HEK293 (cell line): ENCODE measurements at regions not wholly inside any gene's neighbourhood (a gene's known extent, or its start where the extent isn't known, plus 50 kb on each side); places are given as distances from the start of the nearest gene placed in this dataset.

Experiments used
- CTCF ChIA-PET: fragments of 350-600 bp; formaldehyde crosslinking; extraction: SDS; loops from one replicate; lab custom pipeline; 2021; ENCODE audit warnings: antibody characterized with exemption; lab: Yijun Ruan, JAX
- POLR2A ChIA-PET: fragments of 300-600 bp; formaldehyde crosslinking; extraction: SDS; loops from one replicate; lab custom pipeline; 2020; ENCODE audit warnings: antibody characterized with exemption, inconsistent platforms; lab: Yijun Ruan, JAX
- H3K27ac ChIP-seq: fragments of 200-500 bp; sonication (Bioruptor generic); 2 replicates; pipeline ENCODE4 v1.5.1; 2014; ENCODE audit warnings: low read depth, low read length, control low read depth, inconsistent platforms; ENCODE audit errors: extremely low read depth
- H3K36me3 ChIP-seq, 2 experiments: fragments of 200-500 bp in 1 of 2; sonication (Bioruptor generic) in 1 of 2; 1 replicate in 1 of 2; 2 replicates in 1 of 2; pipeline ENCODE4 v1.5.1; 2014 to 2017; ENCODE audit warnings: inconsistent platforms in 2 of 2, low read length in 2 of 2; ENCODE audit not compliant: control insufficient read depth in 2 of 2, insufficient read depth in 1 of 2
- H3K4me1 ChIP-seq: fragments of 200-500 bp; sonication (Bioruptor generic); 2 replicates; pipeline ENCODE4 v1.5.1; 2014; ENCODE audit warnings: mild to moderate bottlenecking, low read length, inconsistent platforms; ENCODE audit not compliant: control insufficient read depth, insufficient read depth
- H3K4me3 ChIP-seq: 2 replicates; pipeline ENCODE4 v1.5.1; 2011; ENCODE audit warnings: low read depth, mild to moderate bottlenecking, control low read depth, low read length, moderate library complexity
- H3K9me3 ChIP-seq: fragments of 200-500 bp; sonication (Bioruptor generic); 2 replicates; pipeline ENCODE4 v1.5.1; 2014; ENCODE audit warnings: low read depth, low read length, inconsistent platforms; ENCODE audit not compliant: control insufficient read depth, insufficient read depth
- ELK4 ChIP-seq: IDR thresholded peaks from 2 replicates; pipeline ENCODE4 v1.6.1; 2011; ENCODE audit warnings: mild to moderate bottlenecking, low read depth, low read length, borderline replicate concordance
- HOXD13 ChIP-seq: sonication (generic); formaldehyde crosslinking; IDR thresholded peaks from 2 replicates; pipeline ENCODE4 v1.8.0; 2022; ENCODE audit warnings: missing genetic modification reagents, borderline replicate concordance
- IKZF3 ChIP-seq: fragments of 450-650 bp; IDR thresholded peaks from 2 replicates; pipeline ENCODE4 v1.5.0; 2018; ENCODE audit warnings: missing biosample characterization, mild to moderate bottlenecking, missing genetic modification characterization, moderate library complexity
- KLF1 ChIP-seq: fragments of 450-650 bp; formaldehyde crosslinking; IDR thresholded peaks from 2 replicates; pipeline ENCODE4 v1.5.1; 2016; ENCODE audit warnings: missing biosample characterization, missing genetic modification characterization
- MYNN ChIP-seq: fragments of 450-650 bp; formaldehyde crosslinking; IDR thresholded peaks from 2 replicates; pipeline ENCODE4 v1.5.1; 2016; ENCODE audit warnings: missing biosample characterization, missing genetic modification characterization, borderline replicate concordance
- MZF1 ChIP-seq: fragments of 450-650 bp; formaldehyde crosslinking; IDR thresholded peaks from 2 replicates; pipeline ENCODE4 v1.5.1; 2017; ENCODE audit warnings: missing biosample characterization, missing genetic modification characterization, borderline replicate concordance
- PRDM1 ChIP-seq: fragments of 450-650 bp; formaldehyde crosslinking; IDR thresholded peaks from 2 replicates; pipeline ENCODE4; 2016; ENCODE audit warnings: missing biosample characterization, missing genetic modification characterization
- PRDM6 ChIP-seq: fragments of 450-650 bp; formaldehyde crosslinking; IDR thresholded peaks from 2 replicates; pipeline ENCODE4 v1.5.1; 2017; ENCODE audit warnings: missing biosample characterization, missing genetic modification characterization
- SP7 ChIP-seq: fragments of 450-650 bp; formaldehyde crosslinking; IDR thresholded peaks from 2 replicates; pipeline ENCODE4 v1.5.1; 2016; ENCODE audit warnings: missing biosample characterization, missing genetic modification characterization
- ZNF10 ChIP-seq: fragments of 450-650 bp; formaldehyde crosslinking; IDR thresholded peaks from 2 replicates; pipeline ENCODE4 v1.5.1; 2017; ENCODE audit warnings: missing biosample characterization, missing genetic modification characterization
- ZNF175 ChIP-seq: fragments of 450-650 bp; formaldehyde crosslinking; IDR thresholded peaks from 2 replicates; pipeline ENCODE4 v1.5.1; 2016; ENCODE audit warnings: missing biosample characterization, missing genetic modification characterization
- ZNF366 ChIP-seq: fragments of 450-650 bp; formaldehyde crosslinking; conservative IDR thresholded peaks from 2 replicates; pipeline ENCODE4 v1.5.1; 2016; ENCODE audit warnings: missing biosample characterization, missing genetic modification characterization
- ZNF423 ChIP-seq: fragments of 450-650 bp; formaldehyde crosslinking; IDR thresholded peaks from 2 replicates; pipeline ENCODE4 v1.5.1; 2016; ENCODE audit warnings: missing biosample characterization, missing genetic modification characterization
- ZNF48 ChIP-seq: fragments of 450-650 bp; formaldehyde crosslinking; IDR thresholded peaks from 2 replicates; pipeline ENCODE4 v1.5.1; 2016; ENCODE audit warnings: missing biosample characterization, missing genetic modification characterization
- ZNF571 ChIP-seq: fragments of 450-650 bp; formaldehyde crosslinking; IDR thresholded peaks from 2 replicates; pipeline ENCODE4 v1.5.0; 2017; ENCODE audit warnings: missing biosample characterization, missing genetic modification characterization
- ZNF596 ChIP-seq: fragments of 450-650 bp; IDR thresholded peaks from 2 replicates; pipeline ENCODE4 v1.5.0; 2018; ENCODE audit warnings: missing biosample characterization, mild to moderate bottlenecking, missing genetic modification characterization, moderate library complexity
- ZNF707 ChIP-seq: fragments of 450-650 bp; formaldehyde crosslinking; IDR thresholded peaks from 2 replicates; pipeline ENCODE4 v1.5.1; 2016; ENCODE audit warnings: missing biosample characterization, missing genetic modification characterization
- ZNF777 ChIP-seq: fragments of 450-650 bp; formaldehyde crosslinking; IDR thresholded peaks from 2 replicates; pipeline ENCODE4 v1.5.1; 2017; ENCODE audit warnings: missing biosample characterization, missing genetic modification characterization, borderline replicate concordance
- ZNF791 ChIP-seq: fragments of 450-650 bp; formaldehyde crosslinking; IDR thresholded peaks from 2 replicates; pipeline ENCODE4 v1.5.1; 2016; ENCODE audit warnings: missing biosample characterization, missing genetic modification characterization
- ZNF792 ChIP-seq: fragments of 450-650 bp; formaldehyde crosslinking; IDR thresholded peaks from 2 replicates; pipeline ENCODE4 v1.5.1; 2016; ENCODE audit warnings: missing biosample characterization, missing genetic modification characterization
- TF ChIP-seq, protein P1 (sequence below): fragments of 450-650 bp; formaldehyde crosslinking; IDR thresholded peaks from 2 replicates; pipeline ENCODE4 v1.5.1; 2016; ENCODE audit warnings: missing biosample characterization, missing genetic modification characterization
- TF ChIP-seq, protein P2 (sequence below): fragments of 450-650 bp; formaldehyde crosslinking; IDR thresholded peaks from 2 replicates; pipeline ENCODE4 v1.5.1; 2017; ENCODE audit warnings: missing biosample characterization, missing genetic modification characterization

GRCh38 chr3:109819734-109820133 is 482.4 kb upstream of the DPPA4 start:
- Histone ChIP-seq H3K27ac (no peak overlapping the region), H3K4me3 (no peak overlapping the region), H3K9me3 (no peaks in the 10 kb centered on the region), H3K36me3 (no peaks in the 10 kb centered on the region), H3K4me1 (no peaks in the 10 kb centered on the region)
- ChIA-PET POLR2A (no interaction called here), CTCF (no interaction called here)
- TF ChIP-seq ZNF423 (tag by site-specific recombination) = no peak
- TF ChIP-seq ZNF596 (tag by site-specific recombination) = no peak
- TF ChIP-seq ZNF777 (tag by site-specific recombination) = no peak
- no peak for TF ChIP-seq PRDM1
- TF ChIP-seq, protein P1, sequence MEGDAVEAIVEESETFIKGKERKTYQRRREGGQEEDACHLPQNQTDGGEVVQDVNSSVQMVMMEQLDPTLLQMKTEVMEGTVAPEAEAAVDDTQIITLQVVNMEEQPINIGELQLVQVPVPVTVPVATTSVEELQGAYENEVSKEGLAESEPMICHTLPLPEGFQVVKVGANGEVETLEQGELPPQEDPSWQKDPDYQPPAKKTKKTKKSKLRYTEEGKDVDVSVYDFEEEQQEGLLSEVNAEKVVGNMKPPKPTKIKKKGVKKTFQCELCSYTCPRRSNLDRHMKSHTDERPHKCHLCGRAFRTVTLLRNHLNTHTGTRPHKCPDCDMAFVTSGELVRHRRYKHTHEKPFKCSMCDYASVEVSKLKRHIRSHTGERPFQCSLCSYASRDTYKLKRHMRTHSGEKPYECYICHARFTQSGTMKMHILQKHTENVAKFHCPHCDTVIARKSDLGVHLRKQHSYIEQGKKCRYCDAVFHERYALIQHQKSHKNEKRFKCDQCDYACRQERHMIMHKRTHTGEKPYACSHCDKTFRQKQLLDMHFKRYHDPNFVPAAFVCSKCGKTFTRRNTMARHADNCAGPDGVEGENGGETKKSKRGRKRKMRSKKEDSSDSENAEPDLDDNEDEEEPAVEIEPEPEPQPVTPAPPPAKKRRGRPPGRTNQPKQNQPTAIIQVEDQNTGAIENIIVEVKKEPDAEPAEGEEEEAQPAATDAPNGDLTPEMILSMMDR (tag by site-specific recombination) = no peak
- no peak for TF ChIP-seq MZF1
- TF ChIP-seq ZNF366 (tag by site-specific recombination) = no peak
- TF ChIP-seq ZNF10 (tag by site-specific recombination) = no peak
- no peak for TF ChIP-seq PRDM6 (tag by site-specific recombination)
- TF ChIP-seq ZNF48 = no peak
- TF ChIP-seq ZNF571 = no peak
- no peak for TF ChIP-seq ZNF792 (tag by site-specific recombination)
- TF ChIP-seq, protein P2, sequence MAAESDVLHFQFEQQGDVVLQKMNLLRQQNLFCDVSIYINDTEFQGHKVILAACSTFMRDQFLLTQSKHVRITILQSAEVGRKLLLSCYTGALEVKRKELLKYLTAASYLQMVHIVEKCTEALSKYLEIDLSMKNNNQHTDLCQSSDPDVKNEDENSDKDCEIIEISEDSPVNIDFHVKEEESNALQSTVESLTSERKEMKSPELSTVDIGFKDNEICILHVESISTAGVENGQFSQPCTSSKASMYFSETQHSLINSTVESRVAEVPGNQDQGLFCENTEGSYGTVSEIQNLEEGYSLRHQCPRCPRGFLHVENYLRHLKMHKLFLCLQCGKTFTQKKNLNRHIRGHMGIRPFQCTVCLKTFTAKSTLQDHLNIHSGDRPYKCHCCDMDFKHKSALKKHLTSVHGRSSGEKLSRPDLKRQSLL (tag by site-specific recombination) = no peak
- TF ChIP-seq ELK4 = no peak
- TF ChIP-seq ZNF707 (tag by site-specific recombination) = no peak
- TF ChIP-seq HOXD13 (CRISPR knock-in tag) = no peak
- TF ChIP-seq SP7 = no peak
- no peak for TF ChIP-seq KLF1 (tag by site-specific recombination)
- TF ChIP-seq ZNF175 = no peak
- TF ChIP-seq ZNF791 (tag by site-specific recombination) = no peak

GRCh38 chr3:109825971-109826810 is 488.8 kb upstream of the DPPA4 start:
- Histone ChIP-seq H3K9me3 (no peaks in the 10 kb centered on the region), H3K27ac (no peak overlapping the region), H3K4me1 (no peaks in the 10 kb centered on the region), H3K4me3 (no peak overlapping the region), H3K36me3 (no peaks in the 10 kb centered on the region)
- TF ChIP-seq IKZF3 (tag by site-specific recombination) = no peak
- no peak for TF ChIP-seq MYNN (tag by site-specific recombination)
- ChIA-PET CTCF (no interaction called here), POLR2A (no interaction called here)
